Body of pancreas (tissue), 4 donors: ENCODE measurements at regions not wholly inside any gene's neighbourhood (a gene's known extent, or its start where the extent isn't known, plus 50 kb on each side); places are given as distances from the start of the nearest gene placed in this dataset.
"Not testable (repeated sequence)": the region's sequence is repeated elsewhere in the genome, so short reads cannot be mapped to it uniquely, and the experiment has no call there.

ENCODE experiments used
- CTCF ChIP-seq, 7 experiments: fragments of 450-650 bp in 4 of 7; fragments of 200-600 bp in 3 of 7; sonication (generic) in 3 of 7; IDR thresholded peaks; one replicate each; pipeline ENCODE4 v1.5.1; 2016 to 2019; ENCODE audit warnings: antibody characterized with exemption in 7 of 7
- POLR2A ChIP-seq, 3 donors: fragments of 450-650 bp; IDR thresholded peaks; one replicate each; pipeline ENCODE4 v1.6.1; 2016; ENCODE audit warnings: antibody characterized with exemption in 3 of 3, mild to moderate bottlenecking in 2 of 3

GRCh38 chrX:55866779-55867178 is 149.2 kb downstream of the RRAGB start:
- TF ChIP-seq CTCF, POLR2A (IDR thresholded peaks at IDR 0.05): not testable (repeated sequence)
